ENCODE measurements at regions not wholly inside any gene's neighbourhood (a gene's known extent, or its start where the extent isn't known, plus 50 kb on each side); places are given as distances from the start of the nearest gene placed in this dataset.

DNA sequence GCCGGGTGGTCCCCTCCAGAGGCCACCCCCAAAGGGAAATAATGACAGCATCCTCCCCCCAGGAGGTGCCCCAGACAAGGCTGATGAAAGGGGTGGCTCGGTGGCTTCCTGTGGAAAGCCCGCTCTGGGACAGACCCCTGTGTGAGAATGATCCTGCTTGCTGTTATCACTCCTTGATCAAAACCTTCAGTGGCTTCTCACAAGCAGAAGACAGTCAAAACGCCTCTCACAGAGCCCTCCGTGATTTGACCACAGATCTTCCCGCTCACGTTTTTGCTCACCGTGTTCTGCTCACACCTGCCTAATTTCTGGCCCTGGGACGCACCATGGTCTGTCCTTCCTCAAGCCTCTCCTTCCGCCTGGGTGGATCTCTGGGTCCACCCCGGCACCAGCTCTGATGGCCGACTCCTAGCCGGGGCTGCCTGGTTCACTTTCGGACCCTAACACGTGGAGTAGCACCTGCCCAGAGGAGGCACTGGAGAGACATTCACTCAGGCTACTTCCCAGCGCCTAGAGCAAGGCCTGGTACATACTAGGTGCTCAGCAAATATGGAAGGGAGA lies 210.4 kb downstream of the ANKRD60 start:
- TF ChIP-seq, protein P1, sequence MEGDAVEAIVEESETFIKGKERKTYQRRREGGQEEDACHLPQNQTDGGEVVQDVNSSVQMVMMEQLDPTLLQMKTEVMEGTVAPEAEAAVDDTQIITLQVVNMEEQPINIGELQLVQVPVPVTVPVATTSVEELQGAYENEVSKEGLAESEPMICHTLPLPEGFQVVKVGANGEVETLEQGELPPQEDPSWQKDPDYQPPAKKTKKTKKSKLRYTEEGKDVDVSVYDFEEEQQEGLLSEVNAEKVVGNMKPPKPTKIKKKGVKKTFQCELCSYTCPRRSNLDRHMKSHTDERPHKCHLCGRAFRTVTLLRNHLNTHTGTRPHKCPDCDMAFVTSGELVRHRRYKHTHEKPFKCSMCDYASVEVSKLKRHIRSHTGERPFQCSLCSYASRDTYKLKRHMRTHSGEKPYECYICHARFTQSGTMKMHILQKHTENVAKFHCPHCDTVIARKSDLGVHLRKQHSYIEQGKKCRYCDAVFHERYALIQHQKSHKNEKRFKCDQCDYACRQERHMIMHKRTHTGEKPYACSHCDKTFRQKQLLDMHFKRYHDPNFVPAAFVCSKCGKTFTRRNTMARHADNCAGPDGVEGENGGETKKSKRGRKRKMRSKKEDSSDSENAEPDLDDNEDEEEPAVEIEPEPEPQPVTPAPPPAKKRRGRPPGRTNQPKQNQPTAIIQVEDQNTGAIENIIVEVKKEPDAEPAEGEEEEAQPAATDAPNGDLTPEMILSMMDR (conservative IDR thresholded peaks at IDR 0.05; ENCODE audit: low read depth, low read length) = no peak
- no peak for TF ChIP-seq EZH2 (IDR thresholded peaks at IDR 0.05; ENCODE audit: borderline replicate concordance, low read depth, low read length, poor library complexity, severe bottlenecking)
